ENCODE measurements at regions not wholly inside any gene's neighbourhood (a gene's known extent, or its start where the extent isn't known, plus 50 kb on each side); places are given as distances from the start of the nearest gene placed in this dataset.

DNA sequence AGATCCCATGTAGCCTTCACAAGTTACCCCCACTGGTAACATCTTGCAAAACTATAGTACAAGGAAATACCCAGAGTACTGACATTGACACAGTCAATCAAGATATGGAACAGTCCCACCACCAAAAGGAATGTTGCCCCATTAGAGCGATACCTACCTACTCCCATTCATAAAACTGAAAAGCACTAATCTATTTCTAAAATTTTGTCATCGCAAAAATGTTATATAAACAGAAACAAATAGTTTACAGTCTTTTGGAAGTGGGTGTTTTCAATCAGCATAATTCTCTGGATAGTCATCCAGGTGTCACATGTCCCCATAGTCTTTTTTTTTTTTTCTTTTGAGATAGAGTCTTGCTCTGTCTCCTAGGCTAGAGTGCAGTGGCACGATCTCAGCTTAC lies 156.9 kb upstream of the AGTR1 start:
- no peak for TF ChIP-seq NFIC (IDR thresholded peaks at IDR 0.05)
- no peak for TF ChIP-seq YY1 (IDR thresholded peaks at IDR 0.05; ENCODE audit: low read depth)
- no peak for TF ChIP-seq CREB1 (IDR thresholded peaks at IDR 0.05; ENCODE audit: low read depth)
- no peak for TF ChIP-seq EGR1 (IDR thresholded peaks at IDR 0.05)
- no peak for TF ChIP-seq ZBTB7A (IDR thresholded peaks at IDR 0.05; ENCODE audit: low read depth)
- TF ChIP-seq RAD21 (IDR thresholded peaks at IDR 0.05; ENCODE audit: low read depth) = no peak
- no peak for TF ChIP-seq CEBPB (IDR thresholded peaks at IDR 0.05)
- no peak for TF ChIP-seq TAF1 (IDR thresholded peaks at IDR 0.05; ENCODE audit: low read depth)
- no peak for TF ChIP-seq FOXM1 (IDR thresholded peaks at IDR 0.05; ENCODE audit: borderline replicate concordance, low read depth)
- no peak for TF ChIP-seq TEAD4 (IDR thresholded peaks at IDR 0.05)
- TF ChIP-seq, protein P1, sequence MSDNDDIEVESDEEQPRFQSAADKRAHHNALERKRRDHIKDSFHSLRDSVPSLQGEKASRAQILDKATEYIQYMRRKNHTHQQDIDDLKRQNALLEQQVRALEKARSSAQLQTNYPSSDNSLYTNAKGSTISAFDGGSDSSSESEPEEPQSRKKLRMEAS (IDR thresholded peaks at IDR 0.05) = no peak
- no peak for TF ChIP-seq EP300 (IDR thresholded peaks at IDR 0.05; ENCODE audit: borderline replicate concordance)
- TF ChIP-seq, protein P2, sequence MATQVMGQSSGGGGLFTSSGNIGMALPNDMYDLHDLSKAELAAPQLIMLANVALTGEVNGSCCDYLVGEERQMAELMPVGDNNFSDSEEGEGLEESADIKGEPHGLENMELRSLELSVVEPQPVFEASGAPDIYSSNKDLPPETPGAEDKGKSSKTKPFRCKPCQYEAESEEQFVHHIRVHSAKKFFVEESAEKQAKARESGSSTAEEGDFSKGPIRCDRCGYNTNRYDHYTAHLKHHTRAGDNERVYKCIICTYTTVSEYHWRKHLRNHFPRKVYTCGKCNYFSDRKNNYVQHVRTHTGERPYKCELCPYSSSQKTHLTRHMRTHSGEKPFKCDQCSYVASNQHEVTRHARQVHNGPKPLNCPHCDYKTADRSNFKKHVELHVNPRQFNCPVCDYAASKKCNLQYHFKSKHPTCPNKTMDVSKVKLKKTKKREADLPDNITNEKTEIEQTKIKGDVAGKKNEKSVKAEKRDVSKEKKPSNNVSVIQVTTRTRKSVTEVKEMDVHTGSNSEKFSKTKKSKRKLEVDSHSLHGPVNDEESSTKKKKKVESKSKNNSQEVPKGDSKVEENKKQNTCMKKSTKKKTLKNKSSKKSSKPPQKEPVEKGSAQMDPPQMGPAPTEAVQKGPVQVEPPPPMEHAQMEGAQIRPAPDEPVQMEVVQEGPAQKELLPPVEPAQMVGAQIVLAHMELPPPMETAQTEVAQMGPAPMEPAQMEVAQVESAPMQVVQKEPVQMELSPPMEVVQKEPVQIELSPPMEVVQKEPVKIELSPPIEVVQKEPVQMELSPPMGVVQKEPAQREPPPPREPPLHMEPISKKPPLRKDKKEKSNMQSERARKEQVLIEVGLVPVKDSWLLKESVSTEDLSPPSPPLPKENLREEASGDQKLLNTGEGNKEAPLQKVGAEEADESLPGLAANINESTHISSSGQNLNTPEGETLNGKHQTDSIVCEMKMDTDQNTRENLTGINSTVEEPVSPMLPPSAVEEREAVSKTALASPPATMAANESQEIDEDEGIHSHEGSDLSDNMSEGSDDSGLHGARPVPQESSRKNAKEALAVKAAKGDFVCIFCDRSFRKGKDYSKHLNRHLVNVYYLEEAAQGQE (IDR thresholded peaks at IDR 0.05; ENCODE audit: low read depth) = no peak
- TF ChIP-seq, protein P3, sequence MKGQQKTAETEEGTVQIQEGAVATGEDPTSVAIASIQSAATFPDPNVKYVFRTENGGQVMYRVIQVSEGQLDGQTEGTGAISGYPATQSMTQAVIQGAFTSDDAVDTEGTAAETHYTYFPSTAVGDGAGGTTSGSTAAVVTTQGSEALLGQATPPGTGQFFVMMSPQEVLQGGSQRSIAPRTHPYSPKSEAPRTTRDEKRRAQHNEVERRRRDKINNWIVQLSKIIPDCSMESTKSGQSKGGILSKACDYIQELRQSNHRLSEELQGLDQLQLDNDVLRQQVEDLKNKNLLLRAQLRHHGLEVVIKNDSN (IDR thresholded peaks at IDR 0.05) = no peak
- TF ChIP-seq TCF12 (IDR thresholded peaks at IDR 0.05; ENCODE audit: low read depth) = no peak

DNA sequence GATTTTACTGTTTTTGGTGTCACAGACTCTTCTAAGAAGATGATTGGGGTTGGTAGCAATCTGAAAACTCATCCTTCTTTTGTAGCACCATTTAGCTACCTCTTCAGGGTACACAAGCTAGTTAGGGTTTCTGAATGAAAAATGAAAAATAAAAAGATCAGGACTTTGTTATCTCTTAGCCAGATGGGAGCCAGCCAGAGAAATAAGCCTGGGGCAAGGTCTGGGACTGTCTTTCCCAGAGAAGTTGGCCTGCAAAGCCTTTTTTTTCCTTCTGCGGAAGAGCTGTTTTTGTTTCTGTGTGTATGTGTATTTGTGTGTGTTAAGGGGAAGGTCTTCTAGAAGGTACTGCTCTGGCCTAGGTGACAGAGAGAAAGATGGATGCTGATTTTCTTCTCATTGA lies 150.7 kb upstream of the AGTR1 start:
- TF ChIP-seq EP300 (IDR thresholded peaks at IDR 0.05; ENCODE audit: borderline replicate concordance) = no peak
- TF ChIP-seq YY1 (IDR thresholded peaks at IDR 0.05; ENCODE audit: low read depth) = no peak
- TF ChIP-seq, protein P3 (IDR thresholded peaks at IDR 0.05) = no peak
- no peak for TF ChIP-seq ZBTB7A (IDR thresholded peaks at IDR 0.05; ENCODE audit: low read depth)
- TF ChIP-seq, protein P1 (IDR thresholded peaks at IDR 0.05) = no peak
- TF ChIP-seq NFIC (IDR thresholded peaks at IDR 0.05) = no peak
- no peak for TF ChIP-seq FOXM1 (IDR thresholded peaks at IDR 0.05; ENCODE audit: borderline replicate concordance, low read depth)
- TF ChIP-seq RAD21 (IDR thresholded peaks at IDR 0.05; ENCODE audit: low read depth) = no peak
- TF ChIP-seq TCF12 (IDR thresholded peaks at IDR 0.05; ENCODE audit: low read depth) = no peak
- TF ChIP-seq TEAD4 (IDR thresholded peaks at IDR 0.05) = no peak
- TF ChIP-seq, protein P2 (IDR thresholded peaks at IDR 0.05; ENCODE audit: low read depth) = no peak
- TF ChIP-seq TAF1 (IDR thresholded peaks at IDR 0.05; ENCODE audit: low read depth) = no peak
- TF ChIP-seq EGR1 (IDR thresholded peaks at IDR 0.05) = no peak
- no peak for TF ChIP-seq CREB1 (IDR thresholded peaks at IDR 0.05; ENCODE audit: low read depth)

DNA sequence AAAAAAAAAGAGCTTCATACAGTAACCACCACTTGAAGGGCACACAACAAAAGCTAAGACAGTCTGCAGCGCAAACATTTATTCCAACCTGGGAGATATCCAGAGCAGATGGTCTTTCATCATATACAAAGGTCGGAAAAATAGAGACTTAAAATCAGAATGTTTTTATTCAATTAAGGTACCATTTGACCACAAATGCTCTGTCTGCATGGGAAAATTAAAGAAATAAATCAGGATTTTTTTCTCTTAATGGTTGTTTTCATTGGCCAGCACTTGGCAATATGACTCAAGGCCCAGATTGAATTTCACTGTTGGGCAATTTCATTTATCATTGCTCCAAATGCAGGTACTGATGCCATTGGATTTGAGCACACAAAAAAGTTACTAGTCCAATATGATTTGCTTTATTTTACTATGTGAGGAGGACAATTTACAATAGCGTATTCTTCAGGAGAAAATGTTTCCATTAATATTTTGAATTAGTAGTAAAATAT lies 145.9 kb upstream of the AGTR1 start:
- TF ChIP-seq, protein P3 (IDR thresholded peaks at IDR 0.05) = no peak
- TF ChIP-seq YY1 (IDR thresholded peaks at IDR 0.05; ENCODE audit: low read depth) = no peak
- TF ChIP-seq CREB1 (IDR thresholded peaks at IDR 0.05; ENCODE audit: low read depth) = no peak
- TF ChIP-seq EP300 (IDR thresholded peaks at IDR 0.05; ENCODE audit: borderline replicate concordance) = no peak
- TF ChIP-seq ZBTB7A (IDR thresholded peaks at IDR 0.05; ENCODE audit: low read depth) = no peak
- no peak for TF ChIP-seq TEAD4 (IDR thresholded peaks at IDR 0.05)
- TF ChIP-seq, protein P1 (IDR thresholded peaks at IDR 0.05) = no peak
- TF ChIP-seq TCF12 (IDR thresholded peaks at IDR 0.05; ENCODE audit: low read depth) = no peak
- TF ChIP-seq, protein P2 (IDR thresholded peaks at IDR 0.05; ENCODE audit: low read depth) = no peak
- TF ChIP-seq RAD21 (IDR thresholded peaks at IDR 0.05; ENCODE audit: low read depth) = no peak
- TF ChIP-seq FOXM1 (IDR thresholded peaks at IDR 0.05; ENCODE audit: borderline replicate concordance, low read depth) = no peak
- no peak for TF ChIP-seq EGR1 (IDR thresholded peaks at IDR 0.05)
- TF ChIP-seq TAF1 (IDR thresholded peaks at IDR 0.05; ENCODE audit: low read depth) = no peak
- no peak for TF ChIP-seq CEBPB (IDR thresholded peaks at IDR 0.05)
- TF ChIP-seq NFIC (IDR thresholded peaks at IDR 0.05) = no peak
